ENCODE measurements at regions not wholly inside any gene's neighbourhood (a gene's known extent, or its start where the extent isn't known, plus 50 kb on each side); places are given as distances from the start of the nearest gene placed in this dataset.

DNA sequence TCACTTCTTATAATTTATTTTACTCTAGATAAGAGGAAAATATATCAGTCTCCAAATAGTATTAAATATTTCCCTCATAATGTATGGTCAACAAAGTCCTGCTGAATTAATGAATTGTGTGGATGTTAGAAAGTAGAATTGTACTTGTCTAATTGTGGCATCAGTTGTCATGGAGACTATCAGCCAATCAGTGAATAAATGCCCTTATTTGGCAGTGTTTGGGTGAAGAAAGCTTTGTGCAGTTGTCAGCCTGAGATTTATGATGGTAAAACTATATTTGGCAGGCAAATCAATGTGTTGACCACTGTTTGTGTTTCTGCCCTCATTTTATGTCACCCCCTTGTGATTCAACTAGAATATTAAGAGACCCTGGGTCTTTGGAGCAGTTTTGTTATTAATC lies 293.6 kb upstream of the MDFIC2 start:
- TF ChIP-seq RERE (CRISPR knock-in tag; IDR thresholded peaks at IDR 0.05; ENCODE audit: borderline replicate concordance) (no peak), THRB (CRISPR knock-in tag; conservative IDR thresholded peaks at IDR 0.05) (no peak), SIN3B (IDR thresholded peaks at IDR 0.05; ENCODE audit: low read depth) (no peak), ZNF232 (CRISPR knock-in tag; IDR thresholded peaks at IDR 0.05) (no peak), XRCC5 (IDR thresholded peaks at IDR 0.05; ENCODE audit: low read depth, low read length) (no peak), POLR2A (conservative IDR thresholded peaks at IDR 0.05) (no peak)
- TF ChIP-seq, protein P1, sequence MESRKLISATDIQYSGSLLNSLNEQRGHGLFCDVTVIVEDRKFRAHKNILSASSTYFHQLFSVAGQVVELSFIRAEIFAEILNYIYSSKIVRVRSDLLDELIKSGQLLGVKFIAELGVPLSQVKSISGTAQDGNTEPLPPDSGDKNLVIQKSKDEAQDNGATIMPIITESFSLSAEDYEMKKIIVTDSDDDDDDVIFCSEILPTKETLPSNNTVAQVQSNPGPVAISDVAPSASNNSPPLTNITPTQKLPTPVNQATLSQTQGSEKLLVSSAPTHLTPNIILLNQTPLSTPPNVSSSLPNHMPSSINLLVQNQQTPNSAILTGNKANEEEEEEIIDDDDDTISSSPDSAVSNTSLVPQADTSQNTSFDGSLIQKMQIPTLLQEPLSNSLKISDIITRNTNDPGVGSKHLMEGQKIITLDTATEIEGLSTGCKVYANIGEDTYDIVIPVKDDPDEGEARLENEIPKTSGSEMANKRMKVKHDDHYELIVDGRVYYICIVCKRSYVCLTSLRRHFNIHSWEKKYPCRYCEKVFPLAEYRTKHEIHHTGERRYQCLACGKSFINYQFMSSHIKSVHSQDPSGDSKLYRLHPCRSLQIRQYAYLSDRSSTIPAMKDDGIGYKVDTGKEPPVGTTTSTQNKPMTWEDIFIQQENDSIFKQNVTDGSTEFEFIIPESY (CRISPR knock-in tag; IDR thresholded peaks at IDR 0.05), result no peak
